ENCODE measurements at regions not wholly inside any gene's neighbourhood (a gene's known extent, or its start where the extent isn't known, plus 50 kb on each side); places are given as distances from the start of the nearest gene placed in this dataset.

DNA sequence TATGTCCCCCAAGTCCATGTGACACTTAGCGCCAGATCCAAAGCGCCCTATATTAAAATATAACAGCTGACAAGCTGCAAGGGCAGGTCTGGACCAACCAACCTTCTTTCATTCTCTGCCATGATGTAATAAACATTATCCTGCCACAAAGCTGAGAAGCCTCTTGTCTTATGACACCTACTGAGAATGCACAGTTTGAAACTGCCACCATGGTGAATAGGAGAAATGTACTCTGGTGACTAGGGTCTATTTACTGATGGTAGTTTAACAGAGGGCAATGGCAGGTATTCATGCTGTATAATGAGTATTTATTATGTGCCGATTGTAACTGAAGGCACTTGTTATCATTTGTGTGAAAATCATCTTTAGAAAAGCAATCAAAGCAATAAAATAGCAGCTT is 634.0 kb downstream of the OTOL1 start (continued):
- TF ChIP-seq, protein P1, sequence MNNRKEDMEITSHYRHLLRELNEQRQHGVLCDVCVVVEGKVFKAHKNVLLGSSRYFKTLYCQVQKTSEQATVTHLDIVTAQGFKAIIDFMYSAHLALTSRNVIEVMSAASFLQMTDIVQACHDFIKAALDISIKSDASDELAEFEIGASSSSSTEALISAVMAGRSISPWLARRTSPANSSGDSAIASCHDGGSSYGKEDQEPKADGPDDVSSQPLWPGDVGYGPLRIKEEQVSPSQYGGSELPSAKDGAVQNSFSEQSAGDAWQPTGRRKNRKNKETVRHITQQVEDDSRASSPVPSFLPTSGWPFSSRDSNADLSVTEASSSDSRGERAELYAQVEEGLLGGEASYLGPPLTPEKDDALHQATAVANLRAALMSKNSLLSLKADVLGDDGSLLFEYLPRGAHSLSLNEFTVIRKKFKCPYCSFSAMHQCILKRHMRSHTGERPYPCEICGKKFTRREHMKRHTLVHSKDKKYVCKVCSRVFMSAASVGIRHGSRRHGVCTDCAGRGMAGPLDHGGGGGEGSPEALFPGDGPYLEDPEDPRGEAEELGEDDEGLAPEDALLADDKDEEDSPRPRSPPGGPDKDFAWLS (CRISPR knock-in tag; IDR thresholded peaks at IDR 0.05; ENCODE audit: borderline replicate concordance), result no peak
- no peak for TF ChIP-seq PCBP2 (optimal IDR thresholded peaks at IDR 0.05; ENCODE audit: low read depth, low read length, poor library complexity, severe bottlenecking)
- TF ChIP-seq ETV5 (CRISPR knock-in tag; IDR thresholded peaks at IDR 0.05; ENCODE audit: borderline replicate concordance), result no peak
- no peak for TF ChIP-seq CHCHD3 (CRISPR knock-in tag; IDR thresholded peaks at IDR 0.05)
- TF ChIP-seq, protein P2, sequence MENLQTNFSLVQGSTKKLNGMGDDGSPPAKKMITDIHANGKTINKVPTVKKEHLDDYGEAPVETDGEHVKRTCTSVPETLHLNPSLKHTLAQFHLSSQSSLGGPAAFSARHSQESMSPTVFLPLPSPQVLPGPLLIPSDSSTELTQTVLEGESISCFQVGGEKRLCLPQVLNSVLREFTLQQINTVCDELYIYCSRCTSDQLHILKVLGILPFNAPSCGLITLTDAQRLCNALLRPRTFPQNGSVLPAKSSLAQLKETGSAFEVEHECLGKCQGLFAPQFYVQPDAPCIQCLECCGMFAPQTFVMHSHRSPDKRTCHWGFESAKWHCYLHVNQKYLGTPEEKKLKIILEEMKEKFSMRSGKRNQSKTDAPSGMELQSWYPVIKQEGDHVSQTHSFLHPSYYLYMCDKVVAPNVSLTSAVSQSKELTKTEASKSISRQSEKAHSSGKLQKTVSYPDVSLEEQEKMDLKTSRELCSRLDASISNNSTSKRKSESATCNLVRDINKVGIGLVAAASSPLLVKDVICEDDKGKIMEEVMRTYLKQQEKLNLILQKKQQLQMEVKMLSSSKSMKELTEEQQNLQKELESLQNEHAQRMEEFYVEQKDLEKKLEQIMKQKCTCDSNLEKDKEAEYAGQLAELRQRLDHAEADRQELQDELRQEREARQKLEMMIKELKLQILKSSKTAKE (CRISPR knock-in tag; IDR thresholded peaks at IDR 0.05; ENCODE audit: borderline replicate concordance), result no peak
- no peak for TF ChIP-seq POLR2AphosphoS2 (IDR thresholded peaks at IDR 0.05; ENCODE audit: low read depth, low read length)

DNA sequence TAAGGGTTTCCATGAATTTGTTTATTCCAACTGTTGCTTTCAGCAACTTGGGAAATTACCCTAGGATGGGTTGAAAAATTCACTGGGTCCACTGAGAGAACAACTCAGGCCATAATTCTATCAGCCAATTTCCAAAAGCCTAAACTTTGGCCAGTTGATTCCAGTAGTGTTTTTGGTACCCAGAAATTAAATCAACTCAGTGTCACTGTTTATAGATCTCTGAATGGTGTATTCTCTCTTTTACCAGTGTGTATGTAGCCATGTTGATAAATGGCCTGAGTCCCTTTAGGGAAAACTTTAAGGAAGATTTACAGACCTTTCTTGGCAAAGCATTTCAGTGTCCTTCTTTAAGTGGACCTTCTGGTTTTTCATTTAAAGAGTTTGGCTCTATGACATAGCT is 636.4 kb downstream of the OTOL1 start:
- ATAC-seq (no peak), FAIRE-seq (no peak), DNase-seq (ENCODE audit: low spot score) (no peak)
- H3K9me3 ChIP-seq (ENCODE audit: low read length), result no peaks in the 10 kb centered on the region
- H3K4me1 ChIP-seq (ENCODE audit: insufficient read depth, low read length), result no peaks in the 10 kb centered on the region
- BruUV-seq (replicated peaks), result no TSS peak
- no peaks in the 10 kb centered on the region for H3K79me2 ChIP-seq (ENCODE audit: insufficient read depth, low read length)
- H3K4me3 ChIP-seq (replicated peaks in 1 of 3; ENCODE audit: insufficient read depth in 1 of 3, low read depth in 2 of 3, low read length in 3 of 3), result no peak overlapping the region
- intact Hi-C loops (cut with micrococcal nuclease; ENCODE audit: unreplicated experiment), result no loop called here
- no peaks in the 10 kb centered on the region for H3K27me3 ChIP-seq (ENCODE audit: control insufficient read depth in 1 of 2, insufficient read depth in 2 of 2, low read length in 2 of 2)
- H2AFZ ChIP-seq (ENCODE audit: low read length), result no peak overlapping the region
- no peaks in the 10 kb centered on the region for H3K36me3 ChIP-seq (replicated peaks in 1 of 2; ENCODE audit: control insufficient read depth in 1 of 2, insufficient read depth in 2 of 2, low read length in 2 of 2)
- H4K20me1 ChIP-seq (ENCODE audit: insufficient read depth, low read length), result no peaks in the 10 kb centered on the region
- POLR2A ChIA-PET, result no interaction called here
- no peak overlapping the region for H3K9ac ChIP-seq (ENCODE audit: insufficient read depth, low read depth, low read length)
- no peak overlapping the region for H3K27ac ChIP-seq (ENCODE audit: extremely low read length, insufficient read depth, low read length)
- H3K4me2 ChIP-seq (ENCODE audit: low read depth, low read length), result no peak overlapping the region
- CTCF ChIA-PET (ENCODE audit: low intra/inter-chr PET ratio, low total read pairs), result no interaction called here
- in situ Hi-C loops (cut with HindIII; ENCODE audit: extremely low pct_ligation_motif_present, low pct_unique_long_range_greater_than_20kb), result no loop called here
- TF ChIP-seq, protein P3, sequence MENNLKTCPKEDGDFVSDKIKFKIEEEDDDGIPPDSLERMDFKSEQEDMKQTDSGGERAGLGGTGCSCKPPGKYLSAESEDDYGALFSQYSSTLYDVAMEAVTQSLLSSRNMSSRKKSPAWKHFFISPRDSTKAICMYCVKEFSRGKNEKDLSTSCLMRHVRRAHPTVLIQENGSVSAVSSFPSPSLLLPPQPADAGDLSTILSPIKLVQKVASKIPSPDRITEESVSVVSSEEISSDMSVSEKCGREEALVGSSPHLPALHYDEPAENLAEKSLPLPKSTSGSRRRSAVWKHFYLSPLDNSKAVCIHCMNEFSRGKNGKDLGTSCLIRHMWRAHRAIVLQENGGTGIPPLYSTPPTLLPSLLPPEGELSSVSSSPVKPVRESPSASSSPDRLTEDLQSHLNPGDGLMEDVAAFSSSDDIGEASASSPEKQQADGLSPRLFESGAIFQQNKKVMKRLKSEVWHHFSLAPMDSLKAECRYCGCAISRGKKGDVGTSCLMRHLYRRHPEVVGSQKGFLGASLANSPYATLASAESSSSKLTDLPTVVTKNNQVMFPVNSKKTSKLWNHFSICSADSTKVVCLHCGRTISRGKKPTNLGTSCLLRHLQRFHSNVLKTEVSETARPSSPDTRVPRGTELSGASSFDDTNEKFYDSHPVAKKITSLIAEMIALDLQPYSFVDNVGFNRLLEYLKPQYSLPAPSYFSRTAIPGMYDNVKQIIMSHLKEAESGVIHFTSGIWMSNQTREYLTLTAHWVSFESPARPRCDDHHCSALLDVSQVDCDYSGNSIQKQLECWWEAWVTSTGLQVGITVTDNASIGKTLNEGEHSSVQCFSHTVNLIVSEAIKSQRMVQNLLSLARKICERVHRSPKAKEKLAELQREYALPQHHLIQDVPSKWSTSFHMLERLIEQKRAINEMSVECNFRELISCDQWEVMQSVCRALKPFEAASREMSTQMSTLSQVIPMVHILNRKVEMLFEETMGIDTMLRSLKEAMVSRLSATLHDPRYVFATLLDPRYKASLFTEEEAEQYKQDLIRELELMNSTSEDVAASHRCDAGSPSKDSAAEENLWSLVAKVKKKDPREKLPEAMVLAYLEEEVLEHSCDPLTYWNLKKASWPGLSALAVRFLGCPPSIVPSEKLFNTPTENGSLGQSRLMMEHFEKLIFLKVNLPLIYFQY (CRISPR knock-in tag; IDR thresholded peaks at IDR 0.05; ENCODE audit: borderline replicate concordance), result no peak
- TF ChIP-seq TOE1 (CRISPR knock-in tag; IDR thresholded peaks at IDR 0.05) (no peak), PHF8 (CRISPR knock-in tag; IDR thresholded peaks at IDR 0.05) (no peak), ZNF431 (CRISPR knock-in tag; IDR thresholded peaks at IDR 0.05; ENCODE audit: borderline replicate concordance, low read depth) (no peak), ZNF747 (CRISPR knock-in tag; IDR thresholded peaks at IDR 0.05; ENCODE audit: borderline replicate concordance) (no peak), ZNF224 (CRISPR knock-in tag; IDR thresholded peaks at IDR 0.05) (no peak), ZNF343 (CRISPR knock-in tag; IDR thresholded peaks at IDR 0.05) (no peak), RAD21 (CRISPR knock-in tag; IDR thresholded peaks at IDR 0.05) (no peak), ZNF326 (CRISPR knock-in tag; IDR thresholded peaks at IDR 0.05; ENCODE audit: borderline replicate concordance) (no peak)
- TF ChIP-seq, protein P4, sequence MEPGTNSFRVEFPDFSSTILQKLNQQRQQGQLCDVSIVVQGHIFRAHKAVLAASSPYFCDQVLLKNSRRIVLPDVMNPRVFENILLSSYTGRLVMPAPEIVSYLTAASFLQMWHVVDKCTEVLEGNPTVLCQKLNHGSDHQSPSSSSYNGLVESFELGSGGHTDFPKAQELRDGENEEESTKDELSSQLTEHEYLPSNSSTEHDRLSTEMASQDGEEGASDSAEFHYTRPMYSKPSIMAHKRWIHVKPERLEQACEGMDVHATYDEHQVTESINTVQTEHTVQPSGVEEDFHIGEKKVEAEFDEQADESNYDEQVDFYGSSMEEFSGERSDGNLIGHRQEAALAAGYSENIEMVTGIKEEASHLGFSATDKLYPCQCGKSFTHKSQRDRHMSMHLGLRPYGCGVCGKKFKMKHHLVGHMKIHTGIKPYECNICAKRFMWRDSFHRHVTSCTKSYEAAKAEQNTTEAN (CRISPR knock-in tag; conservative IDR thresholded peaks at IDR 0.05), result no peak

Measured in HepG2 (cell line).